HG03558 (cell line): ENCODE measurements at regions not wholly inside any gene's neighbourhood (a gene's known extent, or its start where the extent isn't known, plus 50 kb on each side); places are given as distances from the start of the nearest gene placed in this dataset.
"Not testable (repeated sequence)": the region's sequence is repeated elsewhere in the genome, so short reads cannot be mapped to it uniquely, and the experiment has no call there.

ENCODE experiments used
- ATAC-seq: cut with Tn5 transposase; IDR thresholded peaks from one replicate; pipeline ENCODE4 v1.9.1; 2021; ENCODE audit warnings: moderate number of reproducible peaks; ENCODE audit not compliant: unreplicated experiment; ENCODE audit errors: extremely low read depth

DNA sequence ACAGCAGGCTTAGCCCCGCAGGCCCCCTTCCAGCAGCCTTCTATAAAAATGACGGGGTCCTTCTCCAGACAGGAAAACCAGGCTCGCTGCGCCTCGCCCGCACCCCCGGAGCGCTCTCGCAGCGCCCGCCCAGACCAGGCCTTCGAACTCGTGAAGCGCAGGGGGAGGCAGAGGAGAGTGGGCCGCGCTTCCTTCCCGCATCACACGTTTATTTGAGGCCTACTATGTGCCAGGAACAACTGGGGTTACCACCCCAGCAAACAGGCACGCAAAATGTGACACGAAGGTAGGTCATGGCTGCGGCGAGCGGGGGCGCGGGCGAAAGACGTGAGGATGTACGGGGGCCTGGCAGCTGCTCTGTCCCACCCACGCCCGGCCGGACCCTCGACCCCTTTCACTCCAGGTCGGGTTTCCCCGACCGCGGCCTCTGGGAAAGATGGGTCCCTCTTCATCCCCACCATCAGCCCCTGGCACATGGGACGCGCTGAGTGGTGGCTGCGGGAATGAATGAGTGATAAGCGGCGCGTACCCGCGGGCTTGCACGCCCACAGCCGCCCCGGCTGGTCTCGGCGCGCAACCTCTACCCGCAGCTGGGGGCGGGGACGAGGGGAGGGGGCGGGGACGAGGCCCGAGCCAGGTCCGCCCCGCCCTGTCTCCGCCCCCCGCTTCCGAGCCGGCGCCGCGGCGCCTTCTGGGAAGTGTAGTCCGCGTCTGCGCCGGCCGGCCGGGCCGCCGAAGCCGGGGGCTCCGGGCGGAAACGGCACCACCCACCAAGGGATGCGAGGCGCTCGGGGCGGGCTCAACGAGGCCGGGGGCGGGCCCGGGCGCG, 59.1 kb downstream of the ZNF467 start:
- peak; percentile 85 for ATAC-seq

DNA sequence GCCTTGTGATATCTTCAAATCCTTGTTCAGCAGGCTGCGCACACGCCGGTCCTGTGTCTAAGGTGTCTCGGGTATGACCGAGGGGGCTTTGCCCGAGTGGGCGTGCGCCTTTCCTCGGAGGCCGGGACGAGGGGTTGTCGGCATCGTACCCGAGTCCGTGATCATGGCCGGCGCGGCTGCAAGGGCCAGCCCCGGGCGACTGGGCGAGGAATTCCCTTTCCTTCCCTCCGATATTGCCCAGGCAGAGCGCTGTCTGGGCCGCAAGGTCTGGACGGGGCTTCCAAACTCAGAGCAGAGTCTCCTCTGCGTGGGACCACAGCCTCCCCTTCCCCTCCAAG, 59.7 kb downstream of the ZNF467 start:
- no peak for ATAC-seq

DNA sequence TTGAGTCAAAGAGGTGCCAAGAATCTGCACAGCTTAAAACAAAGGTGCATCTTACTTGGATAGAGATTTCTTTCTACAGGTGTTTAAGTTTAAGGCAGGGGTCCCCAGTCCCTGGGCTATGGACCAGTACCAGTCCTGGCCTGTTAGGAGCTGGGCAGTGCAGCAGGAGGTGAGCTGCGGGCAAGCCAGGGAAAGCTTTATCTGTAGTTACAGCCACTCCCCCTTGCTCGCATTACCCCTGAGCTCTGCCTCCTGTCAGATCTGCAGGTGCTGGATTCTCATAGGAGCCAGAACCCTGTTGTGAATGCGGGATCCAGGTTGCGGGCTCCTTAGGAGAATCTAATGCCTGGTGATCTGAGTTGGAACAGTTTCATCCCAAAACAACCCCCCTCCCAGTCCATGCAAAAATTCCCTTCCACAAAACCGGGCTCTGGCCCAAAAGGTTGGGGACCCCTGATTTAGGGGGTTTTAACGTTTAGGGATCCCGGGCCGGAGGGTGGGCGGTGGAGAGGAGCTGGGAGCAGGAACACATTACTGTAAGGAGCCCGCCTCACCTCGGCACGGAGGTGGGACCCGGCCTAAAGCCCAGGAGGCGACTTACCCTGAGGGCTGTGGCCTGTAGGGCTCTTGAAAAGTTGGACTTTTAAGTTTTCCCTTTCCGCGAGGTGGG, 60.2 kb downstream of the ZNF467 start:
- ATAC-seq: no peak

DNA sequence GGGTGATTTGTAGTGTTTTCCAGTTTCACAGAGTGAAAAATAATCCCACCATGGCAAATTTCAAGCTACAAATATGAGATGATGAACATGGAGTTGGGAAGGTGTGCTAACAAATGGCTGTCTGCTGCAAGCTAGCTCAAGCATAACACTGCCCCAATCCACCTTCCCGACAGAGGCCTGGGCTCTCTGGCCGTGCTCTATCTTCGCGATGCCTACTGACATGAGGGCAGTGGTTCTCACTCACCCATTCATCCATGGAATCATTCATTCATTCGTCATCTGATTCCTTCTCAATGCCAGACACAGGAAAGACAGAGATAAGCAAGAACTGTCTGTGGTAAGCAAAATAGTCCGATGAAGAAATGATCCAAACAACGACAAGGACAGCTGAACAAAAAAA, 65.4 kb downstream of the ZNF467 start:
- no peak for ATAC-seq

DNA sequence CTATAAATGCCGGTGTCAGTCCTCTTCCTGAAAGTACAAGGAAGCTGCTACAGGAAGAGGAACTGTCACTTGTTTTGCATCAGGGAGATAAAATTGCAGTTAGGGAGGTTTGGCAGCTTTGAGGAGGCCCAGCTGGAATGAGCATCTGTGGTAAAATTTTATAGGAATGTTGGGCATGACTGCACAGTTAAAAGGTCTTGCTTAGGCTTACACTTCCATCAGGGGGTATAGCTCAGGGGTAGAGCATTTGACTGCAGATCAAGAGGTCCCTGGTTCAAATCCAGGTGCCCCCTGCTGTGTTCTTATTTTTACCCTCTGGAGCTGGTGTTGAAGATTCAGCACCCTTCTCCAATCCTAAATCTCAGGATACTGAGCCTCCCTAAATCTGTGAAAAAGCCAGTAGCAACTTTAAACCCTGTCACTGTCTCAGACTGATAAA, 65.9 kb downstream of the ZNF467 start:
- no peak for ATAC-seq

DNA sequence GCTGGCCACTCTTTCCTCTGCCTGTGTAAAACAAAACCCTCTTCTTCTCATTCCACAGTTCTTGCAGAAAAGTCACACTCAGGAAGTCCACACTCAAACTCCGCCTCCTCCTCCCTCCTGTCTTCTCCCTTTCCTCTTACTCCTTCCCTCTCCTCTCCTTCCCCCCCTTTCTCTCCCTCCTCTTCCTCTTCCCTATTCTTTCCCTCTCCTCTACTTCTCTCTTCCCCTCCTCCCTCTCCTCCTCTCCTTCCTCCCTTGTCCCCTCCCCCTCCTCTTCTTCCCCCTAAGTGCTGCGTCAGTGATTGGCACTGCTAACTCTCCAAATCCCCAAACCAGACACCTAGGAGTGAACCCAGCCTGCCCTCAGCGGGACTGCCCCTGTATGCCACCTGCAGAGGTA, 67.0 kb downstream of the ZNF467 start:
- ATAC-seq: no peak

DNA sequence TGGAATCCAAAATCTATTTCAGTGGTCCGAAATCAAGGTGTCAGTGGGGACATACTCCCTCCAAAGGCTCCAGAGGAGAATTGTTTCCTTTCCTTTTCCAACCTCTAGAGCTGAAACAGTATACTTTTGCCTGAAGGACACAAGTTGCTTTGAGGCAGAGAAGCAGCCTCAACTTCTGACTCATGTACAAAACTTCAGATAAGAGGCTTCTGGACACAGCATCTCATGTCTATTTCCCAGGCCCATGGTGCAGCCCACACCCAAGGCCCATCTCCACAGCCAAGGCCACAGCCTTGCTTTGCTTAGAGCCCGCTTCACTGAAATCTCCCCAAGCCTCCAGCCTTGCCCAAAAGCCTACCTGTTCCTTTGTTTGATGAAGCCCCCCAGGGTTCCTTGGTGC, 68.9 kb downstream of the ZNF467 start:
- ATAC-seq: no peak

DNA sequence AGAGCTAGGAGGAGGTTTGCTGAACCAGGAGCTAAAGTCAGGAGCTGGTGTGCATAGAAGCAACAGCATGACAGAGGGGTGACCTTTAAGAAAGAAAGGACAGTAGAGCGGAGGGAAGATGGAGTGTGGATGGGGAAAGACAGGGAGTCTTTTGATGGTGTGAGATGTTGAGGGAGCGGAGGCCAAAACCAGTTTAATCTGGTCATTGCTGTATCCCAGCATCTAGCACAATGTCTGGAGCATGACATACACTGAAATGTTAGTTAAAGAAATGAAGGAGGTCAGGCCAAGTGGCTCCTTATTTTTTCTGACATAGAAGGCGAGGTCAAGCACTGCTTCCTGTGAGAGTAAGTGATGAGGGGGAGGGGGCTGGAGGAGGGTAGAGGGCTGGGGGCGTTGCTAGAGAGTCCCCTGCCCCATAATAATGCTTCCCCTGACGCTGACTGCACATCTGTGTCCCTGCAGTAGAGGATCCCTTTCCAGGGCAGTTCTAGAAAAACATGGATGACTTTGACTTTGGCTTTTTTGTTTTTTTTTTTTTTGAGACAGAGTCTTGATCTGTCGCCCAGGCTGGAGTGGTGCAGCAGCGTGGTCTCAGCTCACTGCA, 70.2 kb downstream of the ZNF467 start:
- ATAC-seq: no peak

DNA sequence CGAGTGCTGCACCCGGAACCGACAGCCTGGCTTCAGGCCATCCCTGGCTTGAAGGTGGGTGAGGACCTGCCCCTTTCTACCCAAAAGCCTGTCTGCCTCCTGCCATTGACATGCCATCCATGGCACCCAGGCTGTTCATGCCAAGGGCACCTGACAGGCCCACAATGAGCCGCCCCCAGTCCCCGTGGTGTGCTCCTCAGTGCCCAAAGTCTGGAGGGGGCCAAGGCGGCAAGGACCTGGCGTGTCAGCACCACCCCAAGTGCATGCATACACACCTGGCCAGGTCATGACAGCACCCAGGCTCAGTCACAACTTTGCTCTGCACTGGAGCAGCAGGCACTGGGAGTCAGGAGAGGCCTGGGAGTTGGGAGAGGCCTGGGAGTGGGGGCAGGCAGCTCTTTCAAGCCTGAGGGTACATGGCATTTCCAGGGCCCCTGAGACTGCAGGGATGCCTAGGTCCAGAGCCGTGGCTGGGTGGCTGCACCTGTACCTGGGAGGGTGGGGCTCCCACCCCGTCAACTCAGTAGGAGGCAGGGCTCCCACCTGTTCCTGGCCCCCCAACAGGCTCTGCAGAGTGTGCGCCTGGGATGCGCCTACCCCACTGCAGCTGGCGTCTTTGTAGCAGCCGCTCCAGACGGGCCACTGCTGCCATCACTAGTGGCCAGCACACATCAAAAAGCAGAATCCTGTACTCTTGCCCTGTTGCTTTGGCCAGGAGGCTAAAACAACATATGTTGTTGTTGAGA, 71.7 kb downstream of the ZNF467 start:
- ATAC-seq: no peak

DNA sequence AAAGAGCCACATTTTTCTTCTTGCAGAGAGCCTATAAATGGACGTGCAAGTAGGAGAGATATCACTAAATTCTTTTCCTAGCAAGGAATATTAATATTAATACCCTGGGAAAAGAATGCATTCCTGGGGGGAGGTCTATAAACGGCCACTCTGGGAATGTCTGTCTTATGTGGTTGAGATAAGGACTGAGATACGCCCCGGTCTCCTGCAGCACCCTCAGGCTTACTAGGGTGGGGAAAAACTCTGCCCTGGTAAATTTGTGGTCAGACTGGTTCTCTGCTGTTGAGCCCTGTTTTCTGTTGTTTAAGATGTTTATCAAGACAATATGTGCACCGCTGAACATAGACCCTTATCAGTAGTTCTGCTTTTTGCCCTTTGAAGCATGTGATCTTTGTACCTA, 75.6 kb downstream of the ZNF467 start:
- not testable (repeated sequence) for ATAC-seq

DNA sequence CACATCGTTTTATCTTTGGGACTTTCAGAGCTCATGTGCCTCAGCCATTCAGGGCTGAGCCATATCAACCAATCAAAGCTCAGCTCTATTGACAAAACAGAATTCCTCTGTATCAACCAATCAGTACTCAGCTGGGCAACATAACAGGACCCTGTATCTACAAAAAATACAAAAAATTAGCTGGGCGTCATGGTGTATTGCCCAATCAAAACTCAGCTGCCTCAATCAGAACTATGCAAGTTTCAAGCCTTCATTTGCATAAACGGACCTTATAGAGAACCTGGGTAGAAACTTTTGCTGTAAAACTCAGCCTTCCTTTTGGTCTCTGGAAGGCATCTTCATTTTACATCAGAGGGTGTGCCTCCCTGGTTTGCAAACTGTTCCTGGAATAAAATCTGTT, 77.1 kb downstream of the ZNF467 start:
- no peak for ATAC-seq

DNA sequence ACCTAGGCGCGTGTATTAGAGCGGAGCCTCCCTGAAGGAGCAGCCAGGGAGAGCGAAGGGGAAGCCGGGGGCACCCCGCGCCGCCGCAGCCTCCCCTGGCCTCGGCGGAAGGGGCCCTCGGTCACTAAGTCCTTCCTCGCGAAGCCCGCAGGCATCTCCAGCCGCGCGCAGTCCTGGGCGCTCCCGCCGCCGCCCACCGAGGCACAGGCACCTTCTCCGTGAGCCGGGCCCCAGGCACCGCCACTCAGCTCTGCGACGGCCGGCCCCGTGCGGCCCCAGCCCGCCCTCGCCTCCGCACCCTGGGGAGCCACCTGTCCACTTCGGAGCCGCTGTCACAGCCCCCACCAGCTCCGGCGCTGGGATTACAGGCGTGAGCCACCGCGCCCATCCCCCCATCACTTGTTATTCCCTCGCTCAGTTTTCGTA, 80.8 kb downstream of the ZNF467 start:
- no peak for ATAC-seq

DNA sequence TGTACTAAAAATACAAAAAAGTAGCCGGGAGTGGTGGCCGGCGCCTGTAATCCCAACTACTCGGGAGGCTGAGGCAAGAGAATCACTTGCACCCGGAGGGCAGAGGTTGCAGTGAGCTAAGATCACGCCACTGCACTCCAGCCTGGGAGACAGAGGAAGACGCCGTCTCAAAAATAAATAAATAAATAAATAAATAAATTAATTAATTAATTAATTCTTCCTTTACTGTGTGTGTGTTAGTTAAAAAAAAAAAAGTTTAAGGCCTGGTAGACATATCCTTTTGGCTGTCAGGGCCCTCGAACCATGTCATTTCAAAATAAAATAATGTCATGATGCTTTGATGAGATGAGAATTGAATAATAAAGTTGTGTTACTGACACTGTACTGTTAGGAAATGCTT, 81.3 kb downstream of the ZNF467 start:
- no peak for ATAC-seq

DNA sequence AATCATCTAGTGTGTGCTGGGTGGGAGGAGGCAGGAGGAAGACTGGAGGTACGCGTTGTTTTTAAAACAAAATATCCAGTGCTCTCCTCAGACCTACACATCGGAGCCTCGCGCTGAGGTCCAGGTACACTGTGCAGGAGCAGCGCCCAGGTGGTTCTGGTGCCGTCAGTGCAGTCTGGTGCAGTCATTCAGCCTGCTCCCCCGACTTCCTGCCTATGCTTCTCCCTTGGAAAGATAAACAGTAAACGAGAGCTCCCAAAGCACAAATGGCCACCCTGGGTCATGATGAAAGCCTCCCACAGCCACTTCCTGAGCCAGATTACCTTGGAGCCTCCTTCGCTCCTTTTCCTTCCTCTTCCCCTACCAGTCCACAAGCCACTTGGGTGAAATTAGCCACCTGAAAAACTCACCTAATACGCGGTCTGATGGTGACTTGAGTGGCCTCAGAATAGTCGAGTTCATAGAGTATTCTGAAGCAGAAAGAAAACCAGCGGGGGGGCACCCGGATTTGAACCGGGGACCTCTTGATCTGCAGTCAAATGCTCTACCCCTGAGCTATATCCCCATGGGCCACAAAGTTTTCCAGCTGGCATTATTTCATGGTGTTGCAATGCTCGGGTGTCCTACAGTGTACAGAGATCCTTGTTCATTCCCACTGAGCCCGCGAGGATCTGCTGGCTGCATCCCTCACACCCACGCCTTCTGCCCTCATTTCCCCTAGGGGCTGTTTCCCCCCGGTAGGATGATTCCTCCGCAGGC, 82.5 kb downstream of the ZNF467 start:
- ATAC-seq: no peak

DNA sequence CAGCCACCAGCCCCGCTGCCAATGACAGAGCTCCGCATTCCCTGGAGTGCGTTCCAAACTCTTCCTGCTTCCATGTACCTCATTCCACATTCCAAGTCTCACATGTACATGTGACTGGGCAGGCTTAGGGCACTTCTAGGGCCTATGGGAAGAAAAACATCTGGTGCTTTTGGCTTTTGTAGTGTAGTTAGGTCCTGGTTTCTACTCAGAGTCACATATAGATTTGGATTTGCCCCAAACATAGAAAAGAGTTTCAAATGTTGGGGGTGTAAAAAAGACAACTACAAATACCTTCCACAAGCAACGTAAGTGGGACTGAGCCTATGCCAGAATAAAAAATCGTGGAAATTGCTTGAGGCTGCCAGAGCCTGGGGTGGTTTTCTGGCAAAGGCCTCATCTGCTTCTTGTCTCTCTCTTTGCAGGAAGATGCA, 84.1 kb downstream of the ZNF467 start:
- no peak for ATAC-seq

DNA sequence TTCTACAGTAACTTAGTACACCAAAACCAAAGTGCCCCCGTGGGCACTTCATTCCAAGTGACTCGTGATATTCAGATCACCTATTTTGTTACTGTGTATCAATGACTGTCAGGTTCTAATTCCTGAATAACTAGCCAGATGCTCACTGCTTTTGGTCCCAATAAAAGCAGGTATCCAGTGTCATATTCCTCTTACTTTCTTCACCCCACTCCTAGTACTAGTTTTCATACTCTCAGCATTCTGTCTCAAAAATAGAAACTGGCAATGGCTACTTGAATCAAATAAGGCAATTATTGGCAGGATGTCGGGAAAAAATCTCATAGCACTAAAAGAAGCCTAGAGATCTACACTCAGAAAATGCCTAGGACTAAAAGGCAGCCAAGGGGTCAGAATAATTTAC, 84.6 kb downstream of the ZNF467 start:
- ATAC-seq: no peak

DNA sequence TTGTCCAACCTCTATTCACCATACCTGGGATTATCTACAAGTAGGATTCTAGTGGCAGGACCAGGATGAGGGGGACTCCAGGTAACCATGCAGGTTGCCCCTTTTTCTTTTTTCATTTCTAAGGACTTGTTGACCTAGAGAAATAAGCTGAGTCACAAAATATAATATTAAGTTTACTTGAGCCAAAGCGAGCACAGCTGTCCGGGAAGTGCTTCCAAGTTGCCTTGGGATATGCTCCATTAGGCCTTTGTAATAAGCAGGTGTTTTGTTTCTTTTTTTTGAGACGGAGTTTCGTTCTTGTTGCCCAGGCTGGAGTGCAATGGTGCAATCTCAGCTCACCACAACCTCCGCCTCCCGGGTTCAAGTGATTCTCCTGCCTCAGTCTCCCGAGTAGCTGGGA, 85.6 kb downstream of the ZNF467 start:
- ATAC-seq: not testable (repeated sequence)

DNA sequence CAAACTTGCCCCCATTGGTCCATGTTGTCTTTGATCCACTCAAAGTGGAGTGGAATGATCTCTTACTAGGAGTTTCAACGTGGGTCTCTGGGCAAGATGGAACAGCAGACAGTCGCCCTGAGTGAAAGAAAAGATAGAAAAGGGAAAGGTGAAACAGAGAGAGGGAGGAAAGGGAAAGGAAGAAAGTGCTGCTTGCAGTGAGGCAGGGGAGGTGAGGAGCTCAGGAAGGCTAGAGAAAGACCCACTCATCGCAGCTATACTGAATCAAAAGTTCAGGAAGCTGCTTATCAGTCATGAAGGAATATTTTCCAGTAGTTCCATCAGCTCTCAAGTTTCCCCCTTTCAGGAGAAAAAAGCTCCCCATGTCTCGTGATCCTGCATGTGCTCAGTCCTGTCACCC, 86.9 kb downstream of the ZNF467 start:
- no peak for ATAC-seq

DNA sequence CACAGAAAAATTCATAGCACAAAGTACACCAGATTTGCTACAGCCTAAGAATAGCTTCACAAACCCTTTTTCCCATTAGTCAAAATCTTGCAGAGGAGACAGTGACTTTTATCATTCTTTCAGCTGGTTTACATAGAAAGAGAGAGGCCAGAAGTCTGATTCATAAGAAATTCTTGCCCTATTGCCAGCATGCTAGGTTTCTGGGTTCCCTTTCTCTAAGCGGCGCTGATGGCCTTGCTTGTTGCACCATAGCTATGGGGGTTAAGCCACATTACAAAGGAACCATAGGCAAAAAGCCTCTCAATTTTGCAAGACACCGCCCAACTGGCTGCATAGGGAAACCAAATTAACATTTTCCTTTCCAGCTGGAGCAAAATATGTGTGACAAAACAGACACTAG, 87.4 kb downstream of the ZNF467 start:
- ATAC-seq: no peak

DNA sequence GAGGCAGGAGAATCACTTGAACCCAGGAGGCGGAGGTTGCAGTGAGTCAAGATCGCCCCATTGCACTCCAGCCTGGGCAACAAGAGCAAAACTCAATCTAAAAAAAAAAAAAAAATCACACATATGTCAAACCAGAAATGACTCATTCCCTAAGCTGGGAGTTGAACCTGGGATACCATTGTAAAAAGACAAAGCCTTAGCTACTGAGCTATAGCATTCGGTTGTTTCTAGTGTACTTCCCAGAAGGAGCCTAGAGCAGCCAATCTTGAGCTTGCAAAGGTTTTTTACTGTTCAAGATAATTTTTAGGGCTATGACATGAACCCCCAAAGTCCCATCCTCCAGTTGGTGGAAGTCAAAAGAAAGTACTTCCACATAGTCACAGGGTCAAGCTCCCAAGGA, 87.9 kb downstream of the ZNF467 start:
- ATAC-seq: no peak
